ENCODE measurements at regions not wholly inside any gene's neighbourhood (a gene's known extent, or its start where the extent isn't known, plus 50 kb on each side); places are given as distances from the start of the nearest gene placed in this dataset.

DNA sequence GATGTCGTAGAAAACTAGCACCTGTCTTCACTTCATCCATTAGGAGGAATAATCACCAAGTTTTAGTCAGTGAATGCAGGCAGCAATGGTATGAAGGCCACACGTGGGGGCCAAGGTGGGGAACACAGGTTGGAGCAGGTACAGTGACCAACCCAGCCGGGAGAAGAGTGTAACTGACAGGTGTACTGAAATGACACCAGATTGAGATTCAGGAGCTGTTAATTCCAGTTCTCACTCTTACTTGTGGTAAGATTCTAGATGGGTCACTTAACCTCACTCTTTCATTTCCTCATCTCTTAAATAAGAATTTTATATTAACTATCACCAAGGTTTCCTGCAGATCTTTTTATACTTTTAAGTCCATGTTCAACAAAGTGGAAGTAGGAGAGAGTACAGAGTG, 206.2 kb upstream of the PTBP2 start:
- Histone ChIP-seq H3K4me1 (ENCODE audit: control insufficient read depth in 2 of 2, insufficient read depth in 2 of 2, low read length in 1 of 2) (no peaks in the 10 kb centered on the region), H3K9me3 (ENCODE audit: control insufficient read depth in 2 of 2, insufficient read depth in 1 of 2, low read depth in 1 of 2, low read length in 1 of 2) (no peaks in the 10 kb centered on the region), H3K36me3 (ENCODE audit: control insufficient read depth in 2 of 2, insufficient read depth in 2 of 2, low read length in 1 of 2) (no peaks in the 10 kb centered on the region), H3K27me3 (ENCODE audit: control insufficient read depth in 1 of 2, insufficient read depth in 2 of 2, low read length in 2 of 2) (no peaks in the 10 kb centered on the region), H3K4me3 (ENCODE audit: low read depth in 1 of 2, low read length in 2 of 2) (no peak overlapping the region), H3K27ac (ENCODE audit: low read depth in 2 of 2, low read length in 1 of 2) (no peak overlapping the region)
- WGBS, 2 donors = 63 to 84% methylated on average over 3 of the region's 3 CpGs

DNA sequence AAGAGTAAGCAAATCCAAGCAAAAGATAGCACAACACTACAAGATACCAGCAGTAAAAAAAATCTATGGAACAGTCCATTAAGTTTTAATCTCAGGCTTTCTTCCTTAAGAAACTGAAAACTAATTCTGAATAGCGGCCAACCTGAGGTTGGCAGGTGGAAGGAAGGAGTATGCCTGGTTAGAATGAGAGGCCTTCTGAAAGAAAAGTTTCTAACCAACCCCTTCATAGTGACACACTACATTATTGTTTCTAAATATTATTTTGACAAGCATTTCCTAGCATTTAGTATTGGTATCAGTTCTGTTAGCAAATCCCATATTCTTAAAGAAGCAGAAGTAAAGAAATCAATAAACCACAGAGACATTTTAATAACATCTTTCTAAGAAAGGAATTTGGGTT, 205.7 kb upstream of the PTBP2 start:
- H3K36me3 ChIP-seq (ENCODE audit: control insufficient read depth in 2 of 2, insufficient read depth in 2 of 2, low read length in 1 of 2) = no peaks in the 10 kb centered on the region
- WGBS, 2 donors = 83 to 85% methylated on average over 1 of the region's 1 CpG
- H3K4me1 ChIP-seq (ENCODE audit: control insufficient read depth in 2 of 2, insufficient read depth in 2 of 2, low read length in 1 of 2) = no peaks in the 10 kb centered on the region
- H3K27ac ChIP-seq (ENCODE audit: low read depth in 2 of 2, low read length in 1 of 2) = no peak overlapping the region
- H3K9me3 ChIP-seq (ENCODE audit: control insufficient read depth in 2 of 2, insufficient read depth in 1 of 2, low read depth in 1 of 2, low read length in 1 of 2) = no peaks in the 10 kb centered on the region
- H3K4me3 ChIP-seq (ENCODE audit: low read depth in 1 of 2, low read length in 2 of 2) = no peak overlapping the region
- H3K27me3 ChIP-seq (ENCODE audit: control insufficient read depth in 1 of 2, insufficient read depth in 2 of 2, low read length in 2 of 2) = no peaks in the 10 kb centered on the region

- no peak overlapping the region for H3K4me3 ChIP-seq (ENCODE audit: low read depth in 1 of 2, low read length in 2 of 2)
- no peaks in the 10 kb centered on the region for H3K4me1 ChIP-seq (ENCODE audit: control insufficient read depth in 2 of 2, insufficient read depth in 2 of 2, low read length in 1 of 2)
- no peaks in the 10 kb centered on the region for H3K9me3 ChIP-seq (ENCODE audit: control insufficient read depth in 2 of 2, insufficient read depth in 1 of 2, low read depth in 1 of 2, low read length in 1 of 2)
- no peak overlapping the region for H3K27ac ChIP-seq (ENCODE audit: low read depth in 2 of 2, low read length in 1 of 2)
- H3K27me3 ChIP-seq (ENCODE audit: control insufficient read depth in 1 of 2, insufficient read depth in 2 of 2, low read length in 2 of 2) = no peaks in the 10 kb centered on the region
- WGBS, 2 donors = 44 to 45% methylated on average over 9 of the region's 9 CpGs
- no peaks in the 10 kb centered on the region for H3K36me3 ChIP-seq (ENCODE audit: control insufficient read depth in 2 of 2, insufficient read depth in 2 of 2, low read length in 1 of 2)
Observed at GRCh38 chr1:96519851-96520578, 201.6 kb upstream of the PTBP2 start.

GRCh38 chr1:96520579-96520947, 201.0 kb upstream of the PTBP2 start:
- WGBS, 2 donors = 11% methylated on average over 3 of the region's 3 CpGs
- Histone ChIP-seq H3K27me3 (ENCODE audit: control insufficient read depth in 1 of 2, insufficient read depth in 2 of 2, low read length in 2 of 2) (no peaks in the 10 kb centered on the region), H3K4me3 (ENCODE audit: low read depth in 1 of 2, low read length in 2 of 2) (no peak overlapping the region), H3K27ac (ENCODE audit: low read depth in 2 of 2, low read length in 1 of 2) (no peak overlapping the region), H3K36me3 (ENCODE audit: control insufficient read depth in 2 of 2, insufficient read depth in 2 of 2, low read length in 1 of 2) (no peaks in the 10 kb centered on the region), H3K4me1 (ENCODE audit: control insufficient read depth in 2 of 2, insufficient read depth in 2 of 2, low read length in 1 of 2) (no peaks in the 10 kb centered on the region), H3K9me3 (ENCODE audit: control insufficient read depth in 2 of 2, insufficient read depth in 1 of 2, low read depth in 1 of 2, low read length in 1 of 2) (no peaks in the 10 kb centered on the region)

- Histone ChIP-seq H3K27ac (ENCODE audit: low read depth in 2 of 2, low read length in 1 of 2) (no peak overlapping the region), H3K4me1 (ENCODE audit: control insufficient read depth in 2 of 2, insufficient read depth in 2 of 2, low read length in 1 of 2) (no peaks in the 10 kb centered on the region), H3K9me3 (ENCODE audit: control insufficient read depth in 2 of 2, insufficient read depth in 1 of 2, low read depth in 1 of 2, low read length in 1 of 2) (no peaks in the 10 kb centered on the region), H3K36me3 (ENCODE audit: control insufficient read depth in 2 of 2, insufficient read depth in 2 of 2, low read length in 1 of 2) (no peaks in the 10 kb centered on the region), H3K4me3 (ENCODE audit: low read depth in 1 of 2, low read length in 2 of 2) (no peak overlapping the region), H3K27me3 (ENCODE audit: control insufficient read depth in 1 of 2, insufficient read depth in 2 of 2, low read length in 2 of 2) (no peaks in the 10 kb centered on the region)
- 43 to 51% methylated on average over 6 of the region's 6 CpGs for WGBS, 2 donors
Observed at GRCh38 chr1:96521010-96521409, 200.6 kb upstream of the PTBP2 start.

DNA sequence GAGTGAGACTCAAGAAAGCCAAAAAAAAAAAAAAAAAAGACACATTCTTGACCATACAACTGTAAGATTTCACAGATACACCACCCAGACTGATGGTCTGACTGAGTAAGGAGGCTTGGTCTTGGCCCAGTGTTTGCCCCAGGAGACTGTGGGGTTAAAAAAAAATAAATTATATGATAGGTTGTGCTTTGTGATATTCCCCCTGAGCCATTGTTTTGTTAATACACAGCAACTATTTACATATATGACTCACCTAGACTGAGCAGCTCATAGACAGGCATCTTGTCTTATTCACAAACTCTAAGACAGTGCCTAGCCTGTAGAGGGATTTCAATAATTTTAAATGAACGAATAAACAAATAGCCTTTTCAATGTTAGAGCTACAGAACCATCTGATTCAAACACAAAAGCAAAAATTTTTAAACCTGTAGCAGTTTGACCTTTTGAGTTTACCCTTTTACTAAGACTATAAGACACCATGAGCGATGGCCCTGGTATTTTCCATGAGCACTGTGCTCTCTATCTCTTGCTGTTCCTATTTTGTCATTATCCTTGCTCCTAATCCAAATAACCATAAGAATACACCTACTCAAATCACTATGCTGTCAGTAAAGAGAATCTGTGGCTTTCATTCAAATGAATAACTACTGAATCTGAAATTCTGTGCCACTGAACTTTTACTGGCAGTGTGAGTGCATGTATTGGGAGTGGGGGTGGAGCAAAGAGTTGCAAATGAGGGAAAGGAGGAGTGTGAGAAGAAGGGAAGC, 199.4 kb upstream of the PTBP2 start:
- no peaks in the 10 kb centered on the region for H3K4me1 ChIP-seq (ENCODE audit: control insufficient read depth in 2 of 2, insufficient read depth in 2 of 2, low read length in 1 of 2)
- no peaks in the 10 kb centered on the region for H3K36me3 ChIP-seq (ENCODE audit: control insufficient read depth in 2 of 2, insufficient read depth in 2 of 2, low read length in 1 of 2)
- H3K4me3 ChIP-seq (ENCODE audit: low read depth in 1 of 2, low read length in 2 of 2) = no peak overlapping the region
- H3K9me3 ChIP-seq (ENCODE audit: control insufficient read depth in 2 of 2, insufficient read depth in 1 of 2, low read depth in 1 of 2, low read length in 1 of 2) = no peaks in the 10 kb centered on the region
- H3K27ac ChIP-seq (ENCODE audit: low read depth in 2 of 2, low read length in 1 of 2) = no peak overlapping the region
- H3K27me3 ChIP-seq (ENCODE audit: control insufficient read depth in 1 of 2, insufficient read depth in 2 of 2, low read length in 2 of 2) = no peaks in the 10 kb centered on the region
- WGBS, 2 donors = 77 to 78% methylated on average over 2 of the region's 2 CpGs

DNA sequence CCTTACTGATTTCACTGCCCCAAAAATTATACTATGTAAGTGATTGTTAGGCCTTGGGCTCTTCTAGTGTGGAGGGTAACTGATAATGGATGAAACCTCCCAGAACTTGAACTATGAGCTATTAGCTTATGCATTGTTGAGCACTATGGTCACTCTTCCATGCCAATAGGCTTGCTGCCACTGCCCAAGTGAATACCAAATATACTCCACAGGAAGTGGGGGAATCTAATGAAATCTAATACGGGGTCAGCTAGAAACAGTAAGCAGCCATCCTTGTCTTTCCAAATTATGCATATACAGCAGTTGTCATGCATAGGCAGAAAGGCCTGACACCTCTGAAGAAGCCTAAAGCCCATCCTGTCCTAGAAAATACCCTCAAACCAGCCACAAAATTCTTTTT, 198.7 kb upstream of the PTBP2 start:
- Histone ChIP-seq H3K4me3 (ENCODE audit: low read depth in 1 of 2, low read length in 2 of 2) (no peak overlapping the region), H3K27me3 (ENCODE audit: control insufficient read depth in 1 of 2, insufficient read depth in 2 of 2, low read length in 2 of 2) (no peaks in the 10 kb centered on the region), H3K36me3 (ENCODE audit: control insufficient read depth in 2 of 2, insufficient read depth in 2 of 2, low read length in 1 of 2) (no peaks in the 10 kb centered on the region), H3K9me3 (ENCODE audit: control insufficient read depth in 2 of 2, insufficient read depth in 1 of 2, low read depth in 1 of 2, low read length in 1 of 2) (no peaks in the 10 kb centered on the region), H3K4me1 (ENCODE audit: control insufficient read depth in 2 of 2, insufficient read depth in 2 of 2, low read length in 1 of 2) (no peaks in the 10 kb centered on the region), H3K27ac (ENCODE audit: low read depth in 2 of 2, low read length in 1 of 2) (no peak overlapping the region)
- WGBS, 2 donors = 78 to 92% methylated on average over 1 of the region's 1 CpG

GRCh38 chr1:96524100-96524499, 197.5 kb upstream of the PTBP2 start:
- H3K4me3 ChIP-seq (ENCODE audit: low read depth in 1 of 2, low read length in 2 of 2) = no peak overlapping the region
- H3K36me3 ChIP-seq (ENCODE audit: control insufficient read depth in 2 of 2, insufficient read depth in 2 of 2, low read length in 1 of 2) = no peaks in the 10 kb centered on the region
- no peak overlapping the region for H3K27ac ChIP-seq (ENCODE audit: low read depth in 2 of 2, low read length in 1 of 2)
- peaks cover 0 to 3% of the 10 kb centered on the region in 2 donors for H3K9me3 ChIP-seq (ENCODE audit: control insufficient read depth in 2 of 2, insufficient read depth in 1 of 2, low read depth in 1 of 2, low read length in 1 of 2)
- H3K4me1 ChIP-seq (ENCODE audit: control insufficient read depth in 2 of 2, insufficient read depth in 2 of 2, low read length in 1 of 2) = no peaks in the 10 kb centered on the region
- H3K27me3 ChIP-seq (ENCODE audit: control insufficient read depth in 1 of 2, insufficient read depth in 2 of 2, low read length in 2 of 2) = no peaks in the 10 kb centered on the region
- 31 to 39% methylated on average over 2 of the region's 2 CpGs for WGBS, 2 donors

DNA sequence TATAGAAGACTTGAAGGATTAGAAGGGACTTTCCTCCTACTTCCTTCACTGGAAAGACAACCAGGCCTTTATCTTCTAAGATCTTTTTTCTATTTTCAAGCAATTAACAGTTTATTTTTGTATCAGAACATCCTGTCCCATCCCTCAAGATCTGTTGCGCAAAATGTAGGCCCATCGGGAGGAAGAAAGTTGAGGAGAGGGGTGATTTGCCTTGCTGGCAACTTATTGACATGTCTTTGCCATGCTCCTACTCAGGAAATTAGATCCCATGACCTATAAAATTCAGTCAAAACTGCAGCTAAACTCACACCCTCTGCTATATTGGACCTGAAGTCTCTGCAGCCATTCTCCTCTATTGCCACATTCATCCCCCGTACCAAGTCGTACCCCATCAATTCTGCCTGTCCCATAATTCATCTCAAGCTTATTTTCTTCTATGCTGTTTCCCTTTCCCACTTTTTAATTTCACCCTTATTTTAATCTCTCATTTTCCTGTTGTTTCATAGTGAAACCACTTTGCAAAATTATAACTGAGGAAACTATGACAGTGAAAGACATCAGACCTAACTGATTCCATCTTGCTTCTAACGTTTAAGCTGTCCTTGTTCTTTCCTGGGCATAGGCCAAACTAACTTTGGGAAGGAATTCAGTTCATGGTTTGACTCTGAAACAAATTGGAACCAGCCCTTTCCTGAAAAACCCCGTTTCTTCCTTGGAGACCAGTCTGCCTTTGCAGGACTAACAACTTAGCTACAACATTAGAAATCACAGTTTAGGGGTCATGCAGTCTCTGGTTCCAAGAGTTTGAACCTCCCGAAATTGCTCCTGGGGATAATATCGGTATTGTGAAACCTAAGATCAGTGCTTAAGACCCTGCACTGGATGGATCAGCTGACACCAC, 195.7 kb upstream of the PTBP2 start:
- WGBS, 2 donors = 71 to 73% methylated on average over 8 of the region's 8 CpGs
- Histone ChIP-seq H3K9me3 (ENCODE audit: control insufficient read depth in 2 of 2, insufficient read depth in 1 of 2, low read depth in 1 of 2, low read length in 1 of 2) (peaks cover 0 to 3% of the 10 kb centered on the region in 2 donors), H3K4me3 (ENCODE audit: low read depth in 1 of 2, low read length in 2 of 2) (no peak overlapping the region), H3K4me1 (ENCODE audit: control insufficient read depth in 2 of 2, insufficient read depth in 2 of 2, low read length in 1 of 2) (no peaks in the 10 kb centered on the region), H3K27me3 (ENCODE audit: control insufficient read depth in 1 of 2, insufficient read depth in 2 of 2, low read length in 2 of 2) (no peaks in the 10 kb centered on the region), H3K36me3 (ENCODE audit: control insufficient read depth in 2 of 2, insufficient read depth in 2 of 2, low read length in 1 of 2) (no peaks in the 10 kb centered on the region), H3K27ac (ENCODE audit: low read depth in 2 of 2, low read length in 1 of 2) (peak overlapping the region in 1 of 2 donors; percentile 13)

Measured in esophagus (tissue), 2 donors.